Stromal cell of bone marrow (primary cell): ENCODE measurements at regions not wholly inside any gene's neighbourhood (a gene's known extent, or its start where the extent isn't known, plus 50 kb on each side); places are given as distances from the start of the nearest gene placed in this dataset.
"Not testable (repeated sequence)": the region's sequence is repeated elsewhere in the genome, so short reads cannot be mapped to it uniquely, and the experiment has no call there.

ENCODE experiments used
- DNase-seq: peaks from one replicate; pipeline ENCODE4 v3.0.0-alpha.2; 2012; ENCODE audit warnings: low read depth

- no peak for DNase-seq
Measured at GRCh38 chr3:181533811-181534210, 177.9 kb upstream of the SOX2 start.

DNA sequence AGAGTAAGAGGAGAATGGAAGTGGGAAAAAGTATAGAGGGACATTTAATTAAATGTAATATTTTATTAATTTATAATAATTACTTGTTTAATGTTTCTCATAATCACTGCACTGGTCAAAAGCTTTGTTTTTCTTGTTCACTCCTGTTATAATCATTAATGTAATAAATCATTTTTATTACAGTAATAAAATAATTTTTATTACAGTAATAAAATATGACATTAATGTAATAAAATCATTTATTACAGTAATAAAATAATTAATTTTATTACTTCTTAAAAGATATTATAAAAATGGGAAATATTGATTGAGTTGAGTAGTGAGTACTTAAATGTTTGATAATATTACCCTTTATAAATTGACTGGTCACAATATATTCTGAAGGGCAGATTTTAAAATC, 181.1 kb upstream of the SOX2 start:
- no peak for DNase-seq

- DNase-seq = no peak
Measured at GRCh38 chr3:181521831-181522230, 189.9 kb upstream of the SOX2 start.

DNA sequence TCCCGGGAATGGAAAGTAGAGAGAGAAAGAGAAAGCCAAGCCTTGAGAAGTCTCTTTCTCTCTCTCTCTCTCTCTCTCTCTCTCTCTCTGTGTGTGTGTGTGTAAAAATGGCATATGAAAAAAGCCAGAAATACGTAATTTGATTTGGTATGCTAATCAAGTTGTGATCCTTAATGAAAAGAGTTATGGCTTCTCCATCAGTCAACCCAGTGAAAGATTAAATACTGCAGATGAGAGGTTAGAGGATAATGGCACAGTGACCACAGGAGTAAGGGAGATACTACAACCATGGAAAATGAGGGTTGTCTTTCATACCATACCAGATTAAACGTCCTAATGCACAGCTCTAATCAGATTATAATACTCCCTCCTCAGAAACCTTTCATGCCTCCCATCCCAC, 193.5 kb upstream of the SOX2 start:
- DNase-seq = no peak

DNA sequence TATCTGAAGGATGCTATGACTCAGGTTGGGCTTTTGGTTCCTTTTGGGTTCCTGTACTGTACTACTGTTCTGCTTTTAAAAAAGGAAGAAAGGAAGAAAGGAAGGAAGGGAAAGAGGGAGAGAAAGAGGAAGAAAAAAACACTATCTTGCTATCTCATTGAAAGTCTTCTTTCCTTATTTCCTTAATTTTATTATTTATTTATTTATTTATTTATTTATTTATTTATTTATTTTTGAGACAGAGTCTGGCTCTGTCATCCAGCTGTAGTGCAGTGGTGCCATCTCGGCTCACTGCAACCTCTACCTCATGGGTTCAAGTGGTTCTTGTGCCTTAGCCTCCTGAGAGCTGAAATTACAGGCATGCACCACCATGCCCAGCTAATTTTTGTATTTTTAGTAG, 198.9 kb upstream of the SOX2 start:
- DNase-seq = no peak

DNA sequence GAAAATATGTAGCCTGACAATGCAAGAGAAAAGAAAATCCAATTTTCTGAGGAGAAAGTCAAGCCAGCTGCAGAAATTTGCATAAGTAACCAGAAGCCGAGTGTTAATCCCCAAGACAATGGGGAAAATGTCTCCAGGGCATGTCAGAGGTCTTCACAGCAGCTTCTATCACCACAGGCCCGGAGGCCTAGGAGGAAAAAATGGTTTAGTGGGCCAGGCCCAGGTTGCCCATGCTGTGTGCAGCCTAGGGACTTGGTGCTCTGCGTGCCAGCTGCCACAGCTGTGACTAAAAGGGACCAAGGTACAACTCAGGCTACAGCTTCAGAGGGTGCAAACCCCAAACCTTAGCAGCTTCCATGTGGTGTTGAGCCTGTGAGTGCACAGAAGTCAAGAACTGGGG, 201.2 kb upstream of the SOX2 start:
- DNase-seq = no peak

DNA sequence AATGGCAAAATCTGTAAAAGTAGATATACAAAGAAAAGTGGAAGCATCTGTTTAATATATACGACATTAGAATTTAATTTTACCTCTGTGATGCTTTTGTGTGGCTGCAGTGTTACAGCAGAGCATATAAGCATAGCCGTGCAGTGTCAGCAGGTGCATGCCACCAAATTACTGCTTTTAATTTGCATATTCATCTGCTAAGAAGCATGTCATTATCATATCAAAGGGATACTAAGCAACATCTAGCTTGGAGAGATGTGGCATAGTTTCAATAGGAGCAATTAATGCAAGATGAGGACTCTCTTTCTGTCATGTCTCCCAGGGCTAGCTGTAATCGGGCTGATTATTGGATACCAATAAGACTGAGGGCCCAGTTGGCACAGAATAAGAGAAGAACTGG, 214.4 kb upstream of the SOX2 start:
- DNase-seq = no peak

DNA sequence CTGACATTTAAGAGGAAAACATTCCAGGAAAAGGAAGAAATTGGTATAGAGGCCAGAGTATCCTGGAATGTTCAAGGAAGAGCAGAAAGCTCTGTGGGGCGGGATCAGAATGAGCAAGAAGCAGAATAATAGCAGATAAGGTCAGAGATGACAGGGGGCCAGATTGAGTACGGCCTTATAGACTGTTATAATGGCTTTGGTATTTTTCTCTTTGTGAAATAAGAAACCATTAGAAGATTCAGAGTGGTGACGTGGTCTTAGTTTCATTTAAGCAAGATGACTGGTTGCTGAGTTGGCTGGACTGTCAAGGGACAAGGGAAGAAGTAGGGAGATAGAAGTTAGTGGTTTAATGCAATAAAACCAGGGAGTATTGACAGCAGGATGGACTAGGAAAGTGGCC, 218.3 kb upstream of the SOX2 start:
- no peak for DNase-seq

DNA sequence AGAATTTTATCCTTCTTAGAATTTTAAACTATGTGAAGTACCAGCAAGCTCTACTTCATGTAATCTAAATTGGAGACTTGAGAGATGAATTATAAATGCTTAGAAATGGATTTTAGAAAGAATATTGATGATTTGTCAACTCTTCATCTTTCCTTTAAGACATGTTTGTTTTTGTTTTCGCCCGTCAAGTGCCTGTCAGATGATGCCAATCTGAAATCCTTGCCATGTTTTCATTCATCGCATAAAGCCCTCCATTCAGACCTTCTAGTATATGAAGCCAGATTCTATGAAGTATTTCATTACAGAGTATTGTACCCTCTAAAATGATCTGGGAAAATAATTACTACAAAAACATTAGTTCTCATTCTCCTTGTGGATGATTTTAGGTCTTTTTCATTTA, 223.2 kb upstream of the SOX2 start:
- no peak for DNase-seq

DNA sequence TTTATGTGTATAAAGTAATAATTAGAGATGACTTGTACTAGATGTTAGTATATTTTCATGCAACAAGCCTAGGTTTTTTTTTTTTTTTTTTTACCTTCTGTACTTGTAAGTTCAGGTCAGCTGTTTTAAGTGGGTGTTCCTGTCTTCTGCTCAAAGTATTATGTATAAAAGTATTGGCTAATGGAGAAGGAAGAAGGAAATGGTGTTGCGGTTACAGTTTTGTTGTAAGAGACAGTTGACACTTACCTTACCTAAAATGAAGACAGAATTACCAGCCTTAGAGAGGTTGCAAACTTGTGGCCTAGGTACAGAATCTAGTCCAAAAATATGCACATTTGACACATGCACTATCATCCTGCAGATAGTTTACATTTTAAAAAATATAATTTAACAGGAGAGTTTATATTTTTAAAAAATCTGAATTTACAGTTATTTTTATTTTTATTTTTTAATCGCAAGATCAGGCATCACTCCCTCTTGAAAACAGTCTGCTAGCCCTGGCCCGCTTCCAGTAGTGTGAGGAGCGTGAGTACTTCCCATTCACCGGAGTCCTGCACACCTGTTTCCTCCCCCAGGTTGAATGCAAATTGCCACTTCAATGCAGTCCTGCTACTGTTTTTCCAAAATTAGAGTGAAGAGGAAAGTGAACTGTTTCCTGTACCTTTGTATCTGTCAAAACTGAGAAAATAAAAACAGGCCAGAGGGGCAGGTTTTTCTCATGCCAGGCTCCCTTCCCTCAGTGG, 224.3 kb upstream of the SOX2 start:
- DNase-seq = no peak

- no peak for DNase-seq
Measured at GRCh38 chr3:181486141-181486885, 225.4 kb upstream of the SOX2 start.

DNA sequence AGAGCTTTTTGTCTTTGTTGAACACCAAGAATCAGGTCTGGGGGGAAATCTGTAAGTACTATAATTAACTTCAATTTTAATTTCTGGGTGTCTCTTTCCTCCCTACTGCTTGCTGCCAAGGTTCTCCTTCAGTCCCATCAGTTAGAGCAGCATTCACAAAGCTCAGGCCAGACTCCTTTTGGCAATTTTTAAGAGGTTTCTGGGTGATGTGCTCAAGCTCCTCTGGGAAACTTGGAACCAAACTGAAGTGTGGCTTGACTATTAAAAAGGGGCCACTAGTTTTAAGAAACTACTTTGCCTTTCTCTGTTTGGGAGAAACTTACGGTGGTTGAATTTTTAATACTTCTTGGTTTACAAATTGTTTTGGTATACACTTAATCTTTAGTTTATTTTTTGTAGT, 227.7 kb upstream of the SOX2 start:
- DNase-seq = no peak

DNA sequence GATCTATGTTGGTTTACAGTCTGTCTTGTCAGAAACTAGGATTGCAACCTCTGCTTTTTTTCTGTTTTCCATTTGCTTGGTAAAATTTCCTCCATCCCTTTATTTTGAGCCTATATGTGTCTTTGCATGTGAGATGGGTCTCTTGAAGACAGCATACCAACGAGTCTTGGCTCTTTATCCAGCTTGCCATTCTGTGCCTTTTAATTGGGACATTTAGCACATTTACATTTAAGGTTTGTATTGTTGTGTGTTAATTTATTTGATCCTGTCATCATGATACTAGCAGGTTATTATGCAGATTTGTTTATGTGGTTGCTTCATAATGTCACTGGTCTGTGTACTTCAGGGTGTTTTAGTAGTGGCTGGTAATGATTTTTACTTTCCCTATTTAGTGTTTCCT, 236.6 kb upstream of the SOX2 start:
- not testable (repeated sequence) for DNase-seq

DNA sequence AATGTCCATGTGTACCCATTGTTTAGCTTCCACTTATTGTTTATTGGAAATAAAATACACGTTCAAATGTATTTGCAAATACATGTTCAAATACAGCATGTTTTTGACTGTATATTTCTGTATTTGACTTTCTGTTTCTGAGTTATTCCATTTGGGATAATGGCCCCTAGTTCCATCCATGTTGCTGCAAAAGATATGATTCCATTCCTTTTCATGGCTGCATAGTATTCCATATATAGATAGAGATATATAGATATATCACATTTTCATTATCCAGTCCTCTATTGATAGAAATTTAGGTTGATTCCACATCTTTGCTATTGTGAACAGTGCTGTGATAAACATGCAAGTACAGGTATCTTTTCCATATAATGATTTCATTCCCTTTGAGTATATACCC, 241.4 kb upstream of the SOX2 start:
- no peak for DNase-seq

DNA sequence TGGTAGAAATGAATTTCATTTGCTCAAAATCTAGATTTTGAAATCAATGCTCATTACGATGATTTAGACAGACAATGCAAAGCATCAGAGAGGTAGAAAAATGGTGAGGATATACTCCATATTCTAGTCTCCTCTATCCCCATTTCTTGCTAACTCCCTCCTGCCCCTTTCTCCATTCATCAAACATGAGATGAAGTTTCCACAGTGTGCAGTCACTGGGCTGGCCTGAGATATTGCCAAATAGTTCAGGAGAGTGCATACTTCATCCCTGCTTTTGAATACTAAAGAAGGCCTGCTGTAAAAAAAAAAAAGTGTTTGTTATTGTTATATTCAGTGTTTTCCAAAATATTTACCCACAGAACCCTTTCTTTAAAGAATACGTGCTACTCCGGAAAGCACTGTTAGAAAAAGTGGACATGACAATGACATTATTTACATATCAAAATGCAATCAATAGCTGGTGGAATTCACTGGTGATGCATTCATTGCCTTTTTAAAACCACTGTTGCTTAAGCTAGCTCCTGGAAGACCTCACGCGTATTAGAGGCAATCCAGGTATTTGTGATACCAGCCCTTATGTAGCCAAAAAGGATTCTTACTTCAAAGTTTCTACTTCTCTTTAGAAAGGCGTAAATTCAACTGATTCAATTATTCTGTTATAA, 247.6 kb upstream of the SOX2 start:
- DNase-seq = no peak

DNA sequence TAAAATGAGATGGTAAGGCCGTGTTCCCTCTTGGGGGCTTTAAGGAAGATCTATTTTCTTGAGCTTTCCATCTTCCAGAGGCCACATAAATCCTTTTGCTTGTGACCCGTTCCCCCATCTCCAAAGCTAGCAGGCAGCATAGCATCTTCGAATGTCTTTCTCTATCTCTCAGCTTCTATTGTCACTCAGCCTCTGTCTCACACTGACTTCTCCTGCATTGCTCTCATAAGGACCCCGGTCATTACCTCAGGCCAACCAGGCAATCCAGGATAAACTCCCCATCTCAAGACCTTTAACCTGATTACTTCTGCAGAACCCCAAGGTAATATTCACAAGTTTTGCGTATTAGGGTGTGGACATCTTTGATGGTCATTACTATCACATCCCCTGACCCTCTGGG, 250.3 kb upstream of the SOX2 start:
- DNase-seq = no peak

- no peak for DNase-seq
Measured at GRCh38 chr3:181459516-181459915, 252.2 kb upstream of the SOX2 start.

DNA sequence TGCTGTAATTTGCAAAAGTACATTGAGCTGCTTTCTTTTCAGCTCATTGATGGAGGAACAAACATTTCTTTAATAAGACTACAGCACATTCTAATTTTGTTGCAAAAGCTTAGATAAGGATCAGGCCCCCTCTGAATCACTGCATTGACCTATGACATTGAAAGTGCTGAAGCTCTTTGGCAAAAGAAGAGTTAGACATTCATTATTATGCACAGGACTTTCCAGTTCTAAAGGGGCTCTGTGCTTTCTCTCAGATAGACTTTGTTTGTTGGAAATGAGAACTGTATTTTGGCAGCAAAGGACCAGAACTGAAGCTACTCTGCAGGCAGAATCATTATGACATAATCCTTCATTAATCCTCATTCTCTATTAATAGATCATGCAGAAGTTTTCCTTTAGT, 252.9 kb upstream of the SOX2 start:
- DNase-seq = no peak

GRCh38 chr3:181457756-181458155, 254.0 kb upstream of the SOX2 start:
- no peak for DNase-seq

DNA sequence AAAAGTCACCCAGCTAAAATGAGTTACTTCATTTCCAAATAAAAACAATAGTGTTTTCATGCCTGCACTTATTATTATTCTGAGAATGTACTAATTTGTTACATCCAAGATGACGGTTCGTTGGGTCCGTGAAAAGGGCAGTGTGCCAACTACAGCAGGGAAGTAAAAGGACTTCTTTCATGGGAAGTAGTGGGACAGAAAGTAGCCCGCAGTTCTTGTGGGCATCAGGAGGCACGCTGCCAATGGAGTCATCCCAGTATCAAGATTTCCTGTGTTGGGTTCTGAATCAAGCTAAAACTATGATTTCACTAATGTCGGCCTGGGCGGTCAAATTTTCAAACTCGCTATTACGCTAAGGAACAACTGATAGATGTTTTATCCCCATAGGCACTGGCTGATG, 254.5 kb upstream of the SOX2 start:
- DNase-seq = no peak

GRCh38 chr3:181455276-181455675, 256.4 kb upstream of the SOX2 start:
- DNase-seq = no peak

DNA sequence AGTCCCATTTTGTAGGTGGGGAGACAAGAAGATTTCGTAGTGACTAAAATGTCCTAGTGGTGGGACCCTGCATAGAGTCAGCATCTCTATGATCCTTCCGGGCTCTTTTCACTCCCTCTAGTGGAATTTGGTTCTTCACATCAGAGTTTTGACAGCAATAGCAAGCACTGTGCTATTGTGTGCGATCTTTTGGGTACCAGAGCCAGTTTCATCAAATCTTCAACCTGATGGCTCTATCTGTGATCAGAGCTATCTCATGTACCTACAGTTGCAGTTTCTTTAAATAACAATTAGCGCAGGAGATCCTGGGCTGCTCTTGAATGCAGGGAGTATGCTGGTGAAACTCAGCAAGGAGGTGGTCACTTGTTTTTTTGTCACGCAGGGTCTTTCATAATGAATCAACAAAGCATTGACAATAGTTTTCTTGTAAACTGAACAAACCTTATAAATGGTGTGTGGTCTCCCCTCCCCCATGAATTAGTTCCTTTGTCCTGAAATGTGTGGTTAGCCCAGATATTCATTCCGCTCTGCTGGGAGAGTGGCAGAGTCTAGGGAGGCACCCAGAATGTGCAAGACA, 257.2 kb upstream of the SOX2 start:
- DNase-seq = no peak

DNA sequence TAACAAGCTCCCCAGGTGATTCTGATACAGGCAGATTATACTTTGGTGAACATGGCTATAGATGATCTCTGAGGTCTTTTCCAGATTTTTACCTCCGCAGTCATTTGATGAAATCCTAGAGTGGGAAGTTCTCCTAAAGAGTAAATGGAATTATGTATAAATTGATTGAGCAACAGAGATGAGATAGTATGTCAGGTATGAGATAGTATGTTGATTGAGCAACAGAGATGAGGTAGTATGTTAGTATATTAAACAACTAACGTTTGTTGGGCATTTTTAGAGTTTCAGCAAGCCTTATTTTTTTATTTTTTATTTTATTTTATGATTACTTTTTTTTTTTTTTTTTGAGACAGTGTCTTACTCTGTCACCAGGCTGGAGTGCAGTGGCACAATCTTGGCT, 265.0 kb upstream of the SOX2 start:
- DNase-seq = no peak
